ENCODE measurements at regions not wholly inside any gene's neighbourhood (a gene's known extent, or its start where the extent isn't known, plus 50 kb on each side); places are given as distances from the start of the nearest gene placed in this dataset.
"Not testable (repeated sequence)": the region's sequence is repeated elsewhere in the genome, so short reads cannot be mapped to it uniquely, and the experiment has no call there.

GRCh38 chr10:109264004-109264403, 659.3 kb downstream of the XPNPEP1 start:
- Histone ChIP-seq H3K9ac (ENCODE audit: low read length in 2 of 2) (no peak overlapping the region), H3K4me1 (ENCODE audit: control insufficient read depth, insufficient read depth, low read length) (no peaks in the 10 kb centered on the region), H3K9me3 (ENCODE audit: control insufficient read depth in 2 of 2, low read length in 2 of 2) (no peaks in the 10 kb centered on the region), H3K27me3 (ENCODE audit: control insufficient read depth in 1 of 2, insufficient read depth in 2 of 2, low read length in 2 of 2) (no peaks in the 10 kb centered on the region), H3K4me3 (ENCODE audit: low read length in 2 of 2) (no peak overlapping the region), H3K27ac (ENCODE audit: low read length) (no peak overlapping the region), H3K36me3 (ENCODE audit: control insufficient read depth in 2 of 2, insufficient read depth in 2 of 2, low read length in 2 of 2) (no peaks in the 10 kb centered on the region)

GRCh38 chr10:109261231-109261630, 662.1 kb downstream of the XPNPEP1 start:
- Histone ChIP-seq H3K36me3 (ENCODE audit: control insufficient read depth in 2 of 2, insufficient read depth in 2 of 2, low read length in 2 of 2) (no peaks in the 10 kb centered on the region), H3K9ac (ENCODE audit: low read length in 2 of 2) (no peak overlapping the region), H3K4me3 (ENCODE audit: low read length in 2 of 2) (no peak overlapping the region), H3K27me3 (ENCODE audit: control insufficient read depth in 1 of 2, insufficient read depth in 2 of 2, low read length in 2 of 2) (no peaks in the 10 kb centered on the region), H3K9me3 (ENCODE audit: control insufficient read depth in 2 of 2, low read length in 2 of 2) (no peaks in the 10 kb centered on the region), H3K4me1 (ENCODE audit: control insufficient read depth, insufficient read depth, low read length) (no peaks in the 10 kb centered on the region), H3K27ac (ENCODE audit: low read length) (no peak overlapping the region)

GRCh38 chr10:109259293-109259692, 664.0 kb downstream of the XPNPEP1 start:
- no peaks in the 10 kb centered on the region for H3K9me3 ChIP-seq (ENCODE audit: control insufficient read depth in 2 of 2, low read length in 2 of 2)

GRCh38 chr10:109253306-109253705, 670.0 kb downstream of the XPNPEP1 start:
- no peaks in the 10 kb centered on the region for H3K36me3 ChIP-seq (ENCODE audit: control insufficient read depth in 2 of 2, insufficient read depth in 2 of 2, low read length in 2 of 2)
- no peak overlapping the region for H3K27ac ChIP-seq (ENCODE audit: low read length)
- H3K27me3 ChIP-seq (ENCODE audit: control insufficient read depth in 1 of 2, insufficient read depth in 2 of 2, low read length in 2 of 2), result no peaks in the 10 kb centered on the region
- no peaks in the 10 kb centered on the region for H3K4me1 ChIP-seq (ENCODE audit: control insufficient read depth, insufficient read depth, low read length)
- H3K4me3 ChIP-seq (ENCODE audit: low read length in 2 of 2), result no peak overlapping the region
- no peaks in the 10 kb centered on the region for H3K9me3 ChIP-seq (ENCODE audit: control insufficient read depth in 2 of 2, low read length in 2 of 2)
- H3K9ac ChIP-seq (ENCODE audit: low read length in 2 of 2), result no peak overlapping the region

More at GRCh38 chr10:109259293-109259692, 664.0 kb downstream of the XPNPEP1 start:
- Histone ChIP-seq H3K27me3 (ENCODE audit: control insufficient read depth in 1 of 2, insufficient read depth in 2 of 2, low read length in 2 of 2) (no peaks in the 10 kb centered on the region), H3K27ac (ENCODE audit: low read length) (no peak overlapping the region), H3K4me3 (ENCODE audit: low read length in 2 of 2) (no peak overlapping the region), H3K4me1 (ENCODE audit: control insufficient read depth, insufficient read depth, low read length) (no peaks in the 10 kb centered on the region), H3K36me3 (ENCODE audit: control insufficient read depth in 2 of 2, insufficient read depth in 2 of 2, low read length in 2 of 2) (no peaks in the 10 kb centered on the region), H3K9ac (ENCODE audit: low read length in 2 of 2) (no peak overlapping the region)

GRCh38 chr10:109250152-109250551, 673.2 kb downstream of the XPNPEP1 start:
- Histone ChIP-seq H3K9me3 (ENCODE audit: control insufficient read depth in 2 of 2, low read length in 2 of 2) (no peaks in the 10 kb centered on the region), H3K27me3 (ENCODE audit: control insufficient read depth in 1 of 2, insufficient read depth in 2 of 2, low read length in 2 of 2) (no peaks in the 10 kb centered on the region), H3K9ac (ENCODE audit: low read length in 2 of 2) (no peak overlapping the region), H3K4me1 (ENCODE audit: control insufficient read depth, insufficient read depth, low read length) (no peaks in the 10 kb centered on the region), H3K4me3 (ENCODE audit: low read length in 2 of 2) (no peak overlapping the region), H3K27ac (ENCODE audit: low read length) (no peak overlapping the region), H3K36me3 (ENCODE audit: control insufficient read depth in 2 of 2, insufficient read depth in 2 of 2, low read length in 2 of 2) (no peaks in the 10 kb centered on the region)

GRCh38 chr10:109247814-109248213, 675.5 kb downstream of the XPNPEP1 start:
- Histone ChIP-seq H3K4me1 (ENCODE audit: control insufficient read depth, insufficient read depth, low read length) (no peaks in the 10 kb centered on the region), H3K9me3 (ENCODE audit: control insufficient read depth in 2 of 2, low read length in 2 of 2) (no peaks in the 10 kb centered on the region), H3K4me3 (ENCODE audit: low read length in 2 of 2) (no peak overlapping the region), H3K27me3 (ENCODE audit: control insufficient read depth in 1 of 2, insufficient read depth in 2 of 2, low read length in 2 of 2) (no peaks in the 10 kb centered on the region), H3K27ac (ENCODE audit: low read length) (no peak overlapping the region), H3K9ac (ENCODE audit: low read length in 2 of 2) (no peak overlapping the region), H3K36me3 (ENCODE audit: control insufficient read depth in 2 of 2, insufficient read depth in 2 of 2, low read length in 2 of 2) (no peaks in the 10 kb centered on the region)

GRCh38 chr10:109245821-109246220, 677.5 kb downstream of the XPNPEP1 start:
- Histone ChIP-seq H3K27me3 (ENCODE audit: control insufficient read depth in 1 of 2, insufficient read depth in 2 of 2, low read length in 2 of 2) (no peaks in the 10 kb centered on the region), H3K4me1 (ENCODE audit: control insufficient read depth, insufficient read depth, low read length) (no peaks in the 10 kb centered on the region), H3K27ac (ENCODE audit: low read length) (no peak overlapping the region), H3K4me3 (ENCODE audit: low read length in 2 of 2) (no peak overlapping the region), H3K36me3 (ENCODE audit: control insufficient read depth in 2 of 2, insufficient read depth in 2 of 2, low read length in 2 of 2) (no peaks in the 10 kb centered on the region), H3K9me3 (ENCODE audit: control insufficient read depth in 2 of 2, low read length in 2 of 2) (no peaks in the 10 kb centered on the region), H3K9ac (ENCODE audit: low read length in 2 of 2) (no peak overlapping the region)

- Histone ChIP-seq H3K27me3 (ENCODE audit: control insufficient read depth in 1 of 2, insufficient read depth in 2 of 2, low read length in 2 of 2) (no peaks in the 10 kb centered on the region), H3K9me3 (ENCODE audit: control insufficient read depth in 2 of 2, low read length in 2 of 2) (no peaks in the 10 kb centered on the region), H3K27ac (ENCODE audit: low read length) (no peak overlapping the region), H3K4me3 (ENCODE audit: low read length in 2 of 2) (no peak overlapping the region), H3K36me3 (ENCODE audit: control insufficient read depth in 2 of 2, insufficient read depth in 2 of 2, low read length in 2 of 2) (no peaks in the 10 kb centered on the region), H3K9ac (ENCODE audit: low read length in 2 of 2) (no peak overlapping the region), H3K4me1 (ENCODE audit: control insufficient read depth, insufficient read depth, low read length) (no peaks in the 10 kb centered on the region)
Measured at GRCh38 chr10:109239371-109239770, 683.9 kb downstream of the XPNPEP1 start.

- Histone ChIP-seq H3K36me3 (ENCODE audit: control insufficient read depth in 2 of 2, insufficient read depth in 2 of 2, low read length in 2 of 2) (no peaks in the 10 kb centered on the region), H3K9ac (ENCODE audit: low read length in 2 of 2) (no peak overlapping the region), H3K4me1 (ENCODE audit: control insufficient read depth, insufficient read depth, low read length) (no peaks in the 10 kb centered on the region), H3K27me3 (ENCODE audit: control insufficient read depth in 1 of 2, insufficient read depth in 2 of 2, low read length in 2 of 2) (no peaks in the 10 kb centered on the region), H3K9me3 (ENCODE audit: control insufficient read depth in 2 of 2, low read length in 2 of 2) (no peaks in the 10 kb centered on the region), H3K27ac (ENCODE audit: low read length) (no peak overlapping the region), H3K4me3 (ENCODE audit: low read length in 2 of 2) (no peak overlapping the region)
Measured at GRCh38 chr10:109237682-109238081, 685.6 kb downstream of the XPNPEP1 start.

GRCh38 chr10:109237050-109237449, 686.3 kb downstream of the XPNPEP1 start:
- Histone ChIP-seq H3K36me3 (ENCODE audit: control insufficient read depth in 2 of 2, insufficient read depth in 2 of 2, low read length in 2 of 2) (no peaks in the 10 kb centered on the region), H3K27ac (ENCODE audit: low read length) (no peak overlapping the region), H3K27me3 (ENCODE audit: control insufficient read depth in 1 of 2, insufficient read depth in 2 of 2, low read length in 2 of 2) (no peaks in the 10 kb centered on the region), H3K9me3 (ENCODE audit: control insufficient read depth in 2 of 2, low read length in 2 of 2) (no peaks in the 10 kb centered on the region), H3K9ac (ENCODE audit: low read length in 2 of 2) (no peak overlapping the region), H3K4me3 (ENCODE audit: low read length in 2 of 2) (no peak overlapping the region), H3K4me1 (ENCODE audit: control insufficient read depth, insufficient read depth, low read length) (no peaks in the 10 kb centered on the region)

- H3K9me3 ChIP-seq (ENCODE audit: control insufficient read depth in 2 of 2, low read length in 2 of 2); H3K9ac ChIP-seq (ENCODE audit: low read length in 2 of 2); H3K4me3 ChIP-seq (ENCODE audit: low read length in 2 of 2); H3K27me3 ChIP-seq (ENCODE audit: control insufficient read depth in 1 of 2, insufficient read depth in 2 of 2, low read length in 2 of 2); H3K4me1 ChIP-seq (ENCODE audit: control insufficient read depth, insufficient read depth, low read length); H3K27ac ChIP-seq (ENCODE audit: low read length); H3K36me3 ChIP-seq (ENCODE audit: control insufficient read depth in 2 of 2, insufficient read depth in 2 of 2, low read length in 2 of 2): not testable (repeated sequence)
Measured at GRCh38 chr10:109223533-109223932, 699.8 kb downstream of the XPNPEP1 start.

Measured in stomach smooth muscle (tissue), 2 donors.